Mucosa of stomach (tissue), 1 donor: ENCODE measurements at regions not wholly inside any gene's neighbourhood (a gene's known extent, or its start where the extent isn't known, plus 50 kb on each side); places are given as distances from the start of the nearest gene placed in this dataset.

Experiments
- H3K27me3 ChIP-seq: one replicate; pipeline ENCODE4 v1.7.0; 2013; ENCODE audit warnings: mild to moderate bottlenecking, low read length; ENCODE audit not compliant: control insufficient read depth, insufficient read depth
- H3K36me3 ChIP-seq: one replicate; pipeline ENCODE4 v1.7.0; 2013; ENCODE audit warnings: low read length; ENCODE audit not compliant: control insufficient read depth, insufficient read depth
- H3K4me1 ChIP-seq: one replicate; pipeline ENCODE4 v1.7.0; 2013; ENCODE audit warnings: mild to moderate bottlenecking, low read length; ENCODE audit not compliant: control insufficient read depth, insufficient read depth
- H3K4me3 ChIP-seq: one replicate; pipeline ENCODE4 v1.7.0; 2013; ENCODE audit warnings: low read length
- H3K9ac ChIP-seq: one replicate; pipeline ENCODE4 v1.7.0; 2013; ENCODE audit warnings: mild to moderate bottlenecking, low read length, moderate library complexity
- H3K9me3 ChIP-seq: one replicate; pipeline ENCODE4 v1.7.0; 2013; ENCODE audit warnings: mild to moderate bottlenecking, low read length, moderate library complexity; ENCODE audit not compliant: control insufficient read depth
- donor health status: Pancreatic carcinoma.

GRCh38 chr6:104596091-104596490, 263.6 kb downstream of the HACE1 start:
- Histone ChIP-seq H3K9me3 (no peaks in the 10 kb centered on the region), H3K36me3 (no peaks in the 10 kb centered on the region), H3K4me3 (no peak overlapping the region), H3K4me1 (no peaks in the 10 kb centered on the region), H3K9ac (no peak overlapping the region), H3K27me3 (no peaks in the 10 kb centered on the region)

DNA sequence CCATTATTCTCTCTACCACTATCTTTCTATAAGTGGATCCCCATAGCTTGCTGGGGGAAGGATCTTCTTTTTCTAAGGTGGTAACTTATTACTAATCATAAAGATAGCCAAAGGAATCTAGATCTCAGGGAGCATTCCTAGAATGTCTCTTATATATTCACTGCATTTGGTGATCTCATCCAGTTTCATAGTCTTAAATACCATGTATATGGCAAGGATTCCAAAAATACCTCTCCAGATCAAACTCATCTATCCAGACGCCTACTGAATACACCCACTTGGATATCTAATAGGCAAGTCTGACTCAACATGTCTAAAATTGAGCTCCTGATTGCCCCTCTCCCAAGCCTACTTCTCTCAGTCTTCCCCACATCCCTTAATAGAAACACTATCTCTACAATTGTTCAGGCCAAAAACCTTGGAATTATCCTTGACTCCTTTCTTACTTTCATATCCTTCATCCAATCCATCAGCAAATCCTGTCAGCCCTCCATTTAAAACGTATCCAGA, 264.4 kb downstream of the HACE1 start:
- no peaks in the 10 kb centered on the region for H3K9me3 ChIP-seq
- H3K4me3 ChIP-seq = no peak overlapping the region
- H3K4me1 ChIP-seq = no peaks in the 10 kb centered on the region
- H3K27me3 ChIP-seq = no peaks in the 10 kb centered on the region
- H3K9ac ChIP-seq = no peak overlapping the region
- H3K36me3 ChIP-seq = no peaks in the 10 kb centered on the region

DNA sequence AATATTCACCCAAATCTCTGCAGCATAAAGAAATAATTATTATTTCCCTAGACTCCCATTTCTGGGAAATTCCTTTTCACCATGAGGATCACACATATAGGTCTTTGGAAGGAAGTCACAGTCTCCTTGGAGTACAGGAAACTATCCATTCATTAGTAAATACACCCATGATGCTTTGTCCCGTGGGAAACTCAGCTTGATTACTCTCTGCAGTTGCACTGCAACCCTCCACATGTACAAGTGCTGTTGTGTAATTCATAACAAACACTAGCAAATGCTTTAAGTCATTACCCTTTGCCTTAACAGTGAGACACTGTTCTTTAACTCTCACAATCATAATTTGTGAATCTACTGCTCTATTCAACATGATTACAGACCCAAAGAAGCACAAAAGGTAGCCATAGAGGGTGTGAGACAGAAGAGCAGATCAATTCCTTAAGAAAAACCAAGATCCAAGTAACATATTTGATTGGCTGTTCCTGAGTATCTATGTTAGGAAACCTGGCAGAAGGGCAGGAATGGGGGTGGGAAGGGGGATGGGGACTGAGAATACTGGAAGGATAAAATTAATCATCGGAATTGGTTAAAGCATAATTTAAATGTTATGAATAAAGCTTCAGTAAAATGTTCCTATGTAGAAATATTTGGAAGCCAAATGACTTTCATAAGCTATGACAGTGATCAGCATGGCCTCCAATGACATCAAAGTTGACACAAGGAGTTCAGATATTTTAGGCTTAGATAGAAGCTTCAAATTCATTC, 268.0 kb downstream of the HACE1 start:
- H3K9me3 ChIP-seq = no peaks in the 10 kb centered on the region
- H3K4me1 ChIP-seq = peaks cover 5% of the 10 kb centered on the region
- no peaks in the 10 kb centered on the region for H3K36me3 ChIP-seq
- H3K4me3 ChIP-seq = no peak overlapping the region
- H3K9ac ChIP-seq = no peak overlapping the region
- no peaks in the 10 kb centered on the region for H3K27me3 ChIP-seq

- no peak overlapping the region for H3K4me3 ChIP-seq
- no peaks in the 10 kb centered on the region for H3K9me3 ChIP-seq
- no peak overlapping the region for H3K9ac ChIP-seq
- no peaks in the 10 kb centered on the region for H3K27me3 ChIP-seq
- H3K36me3 ChIP-seq = no peaks in the 10 kb centered on the region
- peaks cover 5% of the 10 kb centered on the region for H3K4me1 ChIP-seq
Observed at GRCh38 chr6:104589940-104590339, 269.8 kb downstream of the HACE1 start.

DNA sequence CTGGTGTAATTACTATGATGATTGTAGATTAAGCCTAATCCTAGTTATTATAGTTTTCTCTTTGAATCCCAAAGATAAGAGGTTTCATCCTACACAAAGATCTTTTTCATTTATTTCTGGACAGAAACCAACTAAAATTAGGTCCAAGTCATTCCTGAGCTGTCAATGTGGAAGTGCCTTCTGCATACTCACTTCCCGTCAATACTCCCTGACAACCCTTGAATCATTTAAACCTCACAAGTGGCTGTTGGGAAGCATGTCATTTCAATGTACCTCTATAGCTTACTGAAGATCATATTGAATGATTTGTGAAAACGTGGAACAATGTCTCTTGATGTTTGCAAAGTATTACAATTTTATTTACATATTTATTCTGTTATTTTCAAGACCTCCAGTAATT, 274.1 kb downstream of the HACE1 start:
- H3K9ac ChIP-seq = no peak overlapping the region
- no peaks in the 10 kb centered on the region for H3K36me3 ChIP-seq
- no peak overlapping the region for H3K4me3 ChIP-seq
- H3K4me1 ChIP-seq = peaks cover 5% of the 10 kb centered on the region
- H3K27me3 ChIP-seq = no peaks in the 10 kb centered on the region
- no peaks in the 10 kb centered on the region for H3K9me3 ChIP-seq

DNA sequence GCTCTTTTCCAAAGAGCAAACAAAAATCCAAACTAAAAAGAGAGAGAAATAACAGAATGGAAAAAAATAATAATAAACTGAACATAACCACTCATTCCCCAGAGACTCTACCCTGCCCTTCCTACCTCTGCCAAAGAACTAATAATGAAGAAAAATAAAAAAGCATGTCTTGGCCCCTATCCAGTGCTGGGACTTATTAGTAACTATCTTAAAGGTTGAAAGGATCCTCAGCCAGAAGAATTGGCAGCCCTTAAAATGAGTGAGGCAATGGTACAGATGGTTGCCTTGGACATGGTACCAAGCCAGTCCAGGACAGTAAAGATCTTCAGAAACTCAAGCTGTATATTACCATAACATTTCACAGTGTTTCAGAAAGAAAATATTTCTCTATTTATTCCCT, 279.3 kb downstream of the HACE1 start:
- Histone ChIP-seq H3K9me3 (no peaks in the 10 kb centered on the region), H3K27me3 (no peaks in the 10 kb centered on the region), H3K4me3 (no peak overlapping the region), H3K36me3 (no peaks in the 10 kb centered on the region), H3K9ac (no peak overlapping the region), H3K4me1 (no peaks in the 10 kb centered on the region)

GRCh38 chr6:104579310-104579863, 280.3 kb downstream of the HACE1 start:
- Histone ChIP-seq H3K36me3 (no peaks in the 10 kb centered on the region), H3K27me3 (no peaks in the 10 kb centered on the region), H3K4me1 (no peaks in the 10 kb centered on the region), H3K4me3 (no peak overlapping the region), H3K9me3 (no peaks in the 10 kb centered on the region), H3K9ac (no peak overlapping the region)

- H3K9me3 ChIP-seq = no peaks in the 10 kb centered on the region
Observed at GRCh38 chr6:104575536-104575935, 284.2 kb downstream of the HACE1 start.

DNA sequence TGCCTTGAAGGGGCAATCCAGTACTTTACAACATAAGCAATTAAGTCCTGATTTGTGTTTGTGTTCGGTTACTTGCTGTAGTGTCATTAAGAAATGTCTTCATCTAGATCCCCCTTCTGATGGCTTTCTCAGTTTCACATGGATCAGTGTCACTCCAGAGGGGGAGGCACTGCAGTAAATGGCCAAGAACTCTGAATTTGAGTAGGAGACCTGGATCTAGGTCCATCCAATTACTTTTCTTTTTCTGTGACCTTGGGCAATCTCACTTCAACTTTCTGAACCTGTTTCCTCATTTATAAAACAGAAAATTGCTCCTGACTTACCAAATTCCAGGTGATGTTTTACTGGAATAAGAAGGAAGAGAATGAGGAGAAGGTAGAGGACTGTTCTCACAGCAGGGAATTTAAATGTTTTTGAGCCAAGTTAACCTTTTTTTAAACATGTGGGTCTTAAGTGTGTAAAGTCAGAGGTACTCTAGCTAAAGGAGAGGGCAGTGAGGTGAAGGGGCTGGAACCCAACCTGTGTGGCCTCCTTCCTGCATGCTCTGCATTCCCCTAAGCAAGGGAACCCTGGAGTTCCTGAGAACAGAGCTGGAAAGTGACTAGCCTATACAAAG, 285.5 kb downstream of the HACE1 start:
- H3K9ac ChIP-seq = no peak overlapping the region
- no peaks in the 10 kb centered on the region for H3K4me1 ChIP-seq
- no peaks in the 10 kb centered on the region for H3K9me3 ChIP-seq
- H3K27me3 ChIP-seq = no peaks in the 10 kb centered on the region
- no peaks in the 10 kb centered on the region for H3K36me3 ChIP-seq
- H3K4me3 ChIP-seq = no peak overlapping the region

More at GRCh38 chr6:104575536-104575935, 284.2 kb downstream of the HACE1 start:
- no peaks in the 10 kb centered on the region for H3K4me1 ChIP-seq
- no peak overlapping the region for H3K4me3 ChIP-seq
- H3K27me3 ChIP-seq = no peaks in the 10 kb centered on the region
- no peaks in the 10 kb centered on the region for H3K36me3 ChIP-seq
- no peak overlapping the region for H3K9ac ChIP-seq

DNA sequence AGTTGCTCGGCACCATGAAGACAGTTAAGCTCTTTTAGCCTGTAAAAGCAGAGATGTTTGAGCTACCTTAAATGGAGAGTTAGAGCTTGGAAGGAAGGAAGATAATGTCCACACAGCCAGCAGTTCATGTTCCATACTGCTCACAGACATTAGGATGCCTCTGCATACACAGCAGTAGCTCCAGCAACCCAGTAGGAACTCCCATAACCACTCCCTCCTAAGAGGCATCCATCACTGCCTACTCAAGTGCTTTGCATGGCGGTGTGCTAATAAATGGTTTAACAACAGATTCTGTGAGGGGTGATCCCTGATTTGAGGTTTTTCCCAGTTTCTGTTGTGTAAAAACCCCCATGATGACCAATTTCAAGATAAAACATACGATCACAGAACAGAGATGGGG, 286.4 kb downstream of the HACE1 start:
- H3K4me3 ChIP-seq = no peak overlapping the region

GRCh38 chr6:104572901-104573300, 286.8 kb downstream of the HACE1 start:
- Histone ChIP-seq H3K9ac (no peak overlapping the region), H3K36me3 (no peaks in the 10 kb centered on the region), H3K27me3 (no peaks in the 10 kb centered on the region)

More for the DNA sequence above, 286.4 kb downstream of the HACE1 start:
- no peak overlapping the region for H3K9ac ChIP-seq
- no peaks in the 10 kb centered on the region for H3K9me3 ChIP-seq
- H3K4me1 ChIP-seq = no peaks in the 10 kb centered on the region
- no peaks in the 10 kb centered on the region for H3K27me3 ChIP-seq
- H3K36me3 ChIP-seq = no peaks in the 10 kb centered on the region

DNA sequence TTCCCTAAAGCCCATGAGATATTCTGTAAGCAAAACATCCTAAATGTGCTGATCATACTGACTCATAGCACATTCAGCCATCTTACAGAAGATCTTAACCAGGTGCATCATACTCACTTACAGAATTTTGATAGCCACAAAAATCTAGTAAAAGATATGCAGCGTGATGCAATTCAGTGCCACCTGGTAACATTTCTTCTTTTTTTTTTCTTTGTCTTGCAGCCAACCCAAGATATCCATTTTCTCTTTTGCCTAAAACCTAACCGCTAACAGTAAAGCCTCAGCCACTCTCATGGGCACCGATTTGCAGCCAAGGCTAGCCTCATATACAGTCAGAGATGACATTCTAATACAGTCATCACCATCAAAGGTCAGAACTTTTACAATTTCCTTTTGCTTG, 293.3 kb downstream of the HACE1 start:
- no peaks in the 10 kb centered on the region for H3K36me3 ChIP-seq
- no peak overlapping the region for H3K4me3 ChIP-seq
- no peaks in the 10 kb centered on the region for H3K27me3 ChIP-seq
- no peaks in the 10 kb centered on the region for H3K9me3 ChIP-seq
- no peaks in the 10 kb centered on the region for H3K4me1 ChIP-seq
- no peak overlapping the region for H3K9ac ChIP-seq

More at GRCh38 chr6:104572901-104573300, 286.8 kb downstream of the HACE1 start:
- Histone ChIP-seq H3K9me3 (no peaks in the 10 kb centered on the region), H3K4me3 (no peak overlapping the region), H3K4me1 (no peaks in the 10 kb centered on the region)
